22Rv1 (cell line): ENCODE measurements at regions not wholly inside any gene's neighbourhood (a gene's known extent, or its start where the extent isn't known, plus 50 kb on each side); places are given as distances from the start of the nearest gene placed in this dataset.
"Not testable (repeated sequence)": the region's sequence is repeated elsewhere in the genome, so short reads cannot be mapped to it uniquely, and the experiment has no call there.

Experiments
- H3K27ac ChIP-seq: fragments of 450-650 bp; 2 replicates; pipeline ENCODE4 v1.5.1; 2017
- CTCF ChIP-seq: fragments of 450-650 bp; IDR thresholded peaks from 2 replicates; pipeline ENCODE4 v1.5.1; 2017; ENCODE audit warnings: mild to moderate bottlenecking
- ZFX ChIP-seq: fragments of 450-650 bp; IDR thresholded peaks from 2 replicates; pipeline ENCODE4 v1.6.1; 2017; ENCODE audit warnings: antibody characterized with exemption, borderline replicate concordance

- no peak overlapping the region for H3K27ac ChIP-seq
- TF ChIP-seq CTCF (no peak), ZFX (no peak)
Measured at GRCh38 chrX:13165266-13166189, 121.1 kb upstream of the FAM9C start.

GRCh38 chrX:13164611-13165010 lies 120.2 kb upstream of the FAM9C start:
- H3K27ac ChIP-seq, result no peak overlapping the region
- TF ChIP-seq ZFX (no peak), CTCF (no peak)

- TF ChIP-seq ZFX, result no peak
- TF ChIP-seq CTCF, result no peak
- H3K27ac ChIP-seq, result no peak overlapping the region
Measured at GRCh38 chrX:13162772-13163410, 118.5 kb upstream of the FAM9C start.

GRCh38 chrX:13159886-13160285 lies 115.5 kb upstream of the FAM9C start:
- no peak for TF ChIP-seq ZFX
- no peak for TF ChIP-seq CTCF
- H3K27ac ChIP-seq, result no peak overlapping the region

GRCh38 chrX:13158911-13159310 lies 114.5 kb upstream of the FAM9C start:
- no peak overlapping the region for H3K27ac ChIP-seq
- TF ChIP-seq ZFX, result no peak
- no peak for TF ChIP-seq CTCF

- H3K27ac ChIP-seq, result not testable (repeated sequence)
Measured at GRCh38 chrX:13155550-13155949, 111.1 kb upstream of the FAM9C start.

GRCh38 chrX:13153796-13154195 lies 109.4 kb upstream of the FAM9C start:
- H3K27ac ChIP-seq, result no peak overlapping the region

More at GRCh38 chrX:13153796-13154195, 109.4 kb upstream of the FAM9C start:
- TF ChIP-seq ZFX (no peak), CTCF (no peak)
